COLO668 (cell line): ENCODE measurements at regions not wholly inside any gene's neighbourhood (a gene's known extent, or its start where the extent isn't known, plus 50 kb on each side); places are given as distances from the start of the nearest gene placed in this dataset.
A peak's percentile ranks its signal among the peaks of the same experiment; 100 is the strongest.

Experiments
- DNase-seq: peaks from one replicate; lab custom pipeline; 2025; ENCODE audit not compliant: unreplicated experiment; lab: John Stamatoyannopoulos, UW

GRCh38 chr1:209457401-209458125 lies 126.0 kb upstream of the CAMK1G start:
- DNase-seq = no peak

- no peak for DNase-seq
Observed at GRCh38 chr1:209458921-209459320, 124.6 kb upstream of the CAMK1G start.

- no peak for DNase-seq
Observed at GRCh38 chr1:209461168-209461567, 122.3 kb upstream of the CAMK1G start.

GRCh38 chr1:209462433-209462832 lies 121.1 kb upstream of the CAMK1G start:
- DNase-seq = no peak

GRCh38 chr1:209463441-209463840 lies 120.1 kb upstream of the CAMK1G start:
- DNase-seq = no peak

GRCh38 chr1:209473025-209473424 lies 110.5 kb upstream of the CAMK1G start:
- DNase-seq = no peak

GRCh38 chr1:209480345-209480744 lies 103.2 kb upstream of the CAMK1G start:
- DNase-seq = no peak

- no peak for DNase-seq
Observed at GRCh38 chr1:209483691-209484090, 99.8 kb upstream of the CAMK1G start.

- peak; percentile 14 for DNase-seq
Observed at GRCh38 chr1:209484429-209484828, 99.1 kb upstream of the CAMK1G start.

- no peak for DNase-seq
Observed at GRCh38 chr1:209485167-209485566, 98.3 kb upstream of the CAMK1G start.

GRCh38 chr1:209485751-209486150 lies 97.8 kb upstream of the CAMK1G start:
- no peak for DNase-seq

- DNase-seq = no peak
Observed at GRCh38 chr1:209486861-209487593, 96.5 kb upstream of the CAMK1G start.

GRCh38 chr1:209490013-209490412 lies 93.5 kb upstream of the CAMK1G start:
- DNase-seq = no peak

- DNase-seq = no peak
Observed at GRCh38 chr1:209491031-209491430, 92.5 kb upstream of the CAMK1G start.

- DNase-seq = no peak
Observed at GRCh38 chr1:209491496-209491895, 92.0 kb upstream of the CAMK1G start.

- no peak for DNase-seq
Observed at GRCh38 chr1:209491897-209492296, 91.6 kb upstream of the CAMK1G start.

GRCh38 chr1:209493559-209493958 lies 90.0 kb upstream of the CAMK1G start:
- no peak for DNase-seq

- DNase-seq = no peak
Observed at GRCh38 chr1:209497729-209498128, 85.8 kb upstream of the CAMK1G start.

- no peak for DNase-seq
Observed at GRCh38 chr1:209500993-209501392, 82.5 kb upstream of the CAMK1G start.

GRCh38 chr1:209503196-209503595 lies 80.3 kb upstream of the CAMK1G start:
- no peak for DNase-seq

GRCh38 chr1:209504571-209504970 lies 78.9 kb upstream of the CAMK1G start:
- no peak for DNase-seq

- DNase-seq = no peak
Observed at GRCh38 chr1:209505044-209505443, 78.5 kb upstream of the CAMK1G start.

- no peak for DNase-seq
Observed at GRCh38 chr1:209506101-209506500, 77.4 kb upstream of the CAMK1G start.
